ENCODE measurements at regions not wholly inside any gene's neighbourhood (a gene's known extent, or its start where the extent isn't known, plus 50 kb on each side); places are given as distances from the start of the nearest gene placed in this dataset.

GRCh38 chr11:38005597-38005996 lies 1407.6 kb upstream of the RAG2 start:
- Histone ChIP-seq H2BK5ac (ENCODE audit: insufficient read length, low read length) (no peak overlapping the region), H3K18ac (ENCODE audit: insufficient read length, low read depth, low read length) (no peak overlapping the region), H4K5ac (ENCODE audit: insufficient read length, low read depth, low read length) (no peak overlapping the region), H3K4ac (ENCODE audit: low read depth, low read length) (no peak overlapping the region), H3K27me3 (ENCODE audit: insufficient read depth, low read length) (no peaks in the 10 kb centered on the region), H3K23ac (ENCODE audit: insufficient read length, low read depth, low read length) (no peak overlapping the region), H4K20me1 (ENCODE audit: control insufficient read depth, insufficient read depth, insufficient read length) (no peaks in the 10 kb centered on the region), H3K23me2 (ENCODE audit: insufficient read length, low read depth, low read length, poor library complexity, severe bottlenecking) (no peaks in the 10 kb centered on the region), H2BK12ac (ENCODE audit: insufficient read length, low read depth, low read length) (no peak overlapping the region), H2BK120ac (ENCODE audit: low read depth, low read length, poor library complexity, severe bottlenecking) (no peak overlapping the region), H3K79me1 (ENCODE audit: insufficient read depth, low read depth, low read length, poor library complexity, severe bottlenecking) (no peaks in the 10 kb centered on the region), H3K4me2 (ENCODE audit: insufficient read depth, insufficient read length, low read length) (no peak overlapping the region), H2AFZ (ENCODE audit: low read length) (no peak overlapping the region), H3K14ac (ENCODE audit: insufficient read depth, low read length) (no peak overlapping the region), H2BK15ac (ENCODE audit: low read depth, low read length) (no peak overlapping the region), H3K27ac (ENCODE audit: insufficient read length, low read depth, low read length) (no peak overlapping the region), H2AK5ac (ENCODE audit: insufficient read length, low read length) (no peak overlapping the region), H4K8ac (replicated peaks; ENCODE audit: insufficient read length, low read depth, low read length) (no peak overlapping the region), H3K9me3 (ENCODE audit: control insufficient read depth, low read depth, low read length) (no peaks in the 10 kb centered on the region), H4K91ac (ENCODE audit: insufficient read length, low read depth, low read length) (no peak overlapping the region), H3K9ac (ENCODE audit: extremely low read depth, insufficient read length, low read length) (no peak overlapping the region), H2BK20ac (ENCODE audit: low read depth, low read length, poor library complexity, severe bottlenecking) (no peak overlapping the region), H3K79me2 (ENCODE audit: insufficient read depth, low read length) (no peaks in the 10 kb centered on the region), H3K4me1 (ENCODE audit: insufficient read depth, low read length) (no peaks in the 10 kb centered on the region), H3K56ac (ENCODE audit: insufficient read length, low read depth, low read length) (no peak overlapping the region), H3T11ph (ENCODE audit: low read length) (no peak overlapping the region)
- TF ChIP-seq CTCF (conservative IDR thresholded peaks at IDR 0.05): no peak
- Mint-ChIP-seq H3K9me3 (peaks cover 3 to 5% of the 10 kb centered on the region in 2 experiments; a peak in 4 of 5 replicates), H3K4me1 (0 out of 4 replicates have a peak, but pooled peaks cover 0 to 3% of the 10 kb centered on the region in 2 experiments), H3K27me3 (ENCODE audit: low read depth) (no peaks in the 10 kb centered on the region), H3K27ac (no peak overlapping the region), H3K36me3 (ENCODE audit: insufficient read depth in 1 of 3, low read depth in 3 of 3) (peaks cover 2 to 7% (median 6%) of the 10 kb centered on the region in 3 experiments; a peak in 5 of 7 replicates), H3K4me3 (no peak overlapping the region)
- no CpG with 5 or more reads among the region's 2 CpGs for WGBS (ENCODE audit: extremely low coverage, insufficient read length, low lambda C conversion rate)
- DNase-seq: no peak
